Aorta (tissue), 5 donors: ENCODE measurements at regions not wholly inside any gene's neighbourhood (a gene's known extent, or its start where the extent isn't known, plus 50 kb on each side); places are given as distances from the start of the nearest gene placed in this dataset.
"Not testable (repeated sequence)": the region's sequence is repeated elsewhere in the genome, so short reads cannot be mapped to it uniquely, and the experiment has no call there.

Experiments used
- ATAC-seq: fragments of 200-7000 bp; cut with Tn5 transposase; one replicate; pipeline ENCODE4 v1.9.1; 2022; ENCODE audit warnings: moderate library complexity; ENCODE audit not compliant: low FRiP score
- DNase-seq, 2 donors: peaks; one replicate each; pipeline ENCODE4 v3.0.0-alpha.2; 2020
- H3K27ac ChIP-seq, 2 donors: one replicate each; pipeline ENCODE4 v1.5.1; 2013; ENCODE audit warnings: low read length in 2 of 2, mild to moderate bottlenecking in 2 of 2, moderate library complexity in 2 of 2, control low read depth in 1 of 2, inconsistent platforms in 1 of 2, low read depth in 1 of 2
- H3K27me3 ChIP-seq, 2 donors: one replicate each; pipeline ENCODE4 v1.6.1; 2013; ENCODE audit warnings: control low read depth in 1 of 2, low read length in 1 of 2, mild to moderate bottlenecking in 1 of 2, moderate library complexity in 1 of 2; ENCODE audit not compliant: insufficient read depth in 2 of 2, control insufficient read depth in 1 of 2
- H3K36me3 ChIP-seq, 2 donors: one replicate each; pipeline ENCODE4 v1.6.1; 2013; ENCODE audit warnings: control low read depth in 1 of 2, low read length in 1 of 2, mild to moderate bottlenecking in 1 of 2; ENCODE audit not compliant: insufficient read depth in 2 of 2, control insufficient read depth in 1 of 2
- H3K4me1 ChIP-seq, 2 donors: one replicate each; pipeline ENCODE4 v1.6.1; 2013; ENCODE audit warnings: low read length in 2 of 2, control low read depth in 1 of 2, mild to moderate bottlenecking in 1 of 2, moderate library complexity in 1 of 2; ENCODE audit not compliant: insufficient read depth in 2 of 2, control insufficient read depth in 1 of 2
- H3K4me3 ChIP-seq, 2 donors: one replicate each; pipeline ENCODE4 v1.5.1; 2013; ENCODE audit warnings: low read length in 2 of 2, control low read depth in 1 of 2, mild to moderate bottlenecking in 1 of 2
- H3K9me3 ChIP-seq: one replicate; pipeline ENCODE4 v1.6.1; 2013; ENCODE audit warnings: mild to moderate bottlenecking, low read length; ENCODE audit not compliant: control insufficient read depth
- WGBS, 2 donors: extraction: QIAGEN DNeasy Blood & Tissue Kit; methylation state at CpG; one replicate each; pipeline ENCODE4 v1.1.7; 2013; 5-methylcytosine and 5-hydroxymethylcytosine counted together
- intact Hi-C, 2 donors: fragments of 100-400 bp; cut with DNase I; formaldehyde crosslinking; loops; one replicate each; pipeline versions ENCODE4 v1.14.2 to v1.15.0; 2022
- donor health status: healthy with polysubstance abuse.
- donor health status: Bipolar disorder and iron deficiency.
- donor health status: DM: no; HTN: no; CAD: no.
- donor health status: DM: no; HTN: no; CAD: no.
- donor health status: DM: yes; HTN: yes; CAD: no.

DNA sequence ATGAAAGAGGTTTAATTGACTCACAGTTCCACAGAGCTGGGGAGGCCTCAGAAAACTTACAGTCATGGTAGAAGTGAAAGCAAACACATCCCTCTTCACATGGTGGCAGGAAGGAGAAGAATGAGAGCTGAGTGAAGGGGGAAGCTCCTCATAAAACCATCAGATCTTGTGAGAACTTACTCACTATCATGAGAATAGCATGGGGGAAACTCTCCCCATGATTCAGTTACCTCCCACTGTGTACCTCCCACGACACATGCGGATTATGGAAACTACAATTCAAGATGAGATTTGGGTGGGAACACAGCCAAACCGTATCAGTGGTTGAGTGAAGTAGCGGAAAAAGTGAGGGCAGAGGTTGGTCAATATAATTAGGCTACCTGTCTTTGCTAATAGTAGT is 538.3 kb downstream of the KIF2B start:
- intact Hi-C loops, H3K27ac ChIP-seq, ATAC-seq, H3K36me3 ChIP-seq, H3K9me3 ChIP-seq, H3K27me3 ChIP-seq, H3K4me1 ChIP-seq, DNase-seq, H3K4me3 ChIP-seq: not testable (repeated sequence)
- WGBS, 2 donors, result 49 to 66% methylated on average over 4 of the region's 4 CpGs

- no peak for DNase-seq
- Histone ChIP-seq H3K27me3 (no peaks in the 10 kb centered on the region), H3K4me3 (no peak overlapping the region), H3K4me1 (no peaks in the 10 kb centered on the region), H3K9me3 (peaks cover 1% of the 10 kb centered on the region), H3K27ac (no peak overlapping the region), H3K36me3 (no peaks in the 10 kb centered on the region)
- ATAC-seq, result no peak
- intact Hi-C loops, result no loop called here
Measured at GRCh38 chr17:54368906-54369305, 531.7 kb upstream of the TOM1L1 start.

DNA sequence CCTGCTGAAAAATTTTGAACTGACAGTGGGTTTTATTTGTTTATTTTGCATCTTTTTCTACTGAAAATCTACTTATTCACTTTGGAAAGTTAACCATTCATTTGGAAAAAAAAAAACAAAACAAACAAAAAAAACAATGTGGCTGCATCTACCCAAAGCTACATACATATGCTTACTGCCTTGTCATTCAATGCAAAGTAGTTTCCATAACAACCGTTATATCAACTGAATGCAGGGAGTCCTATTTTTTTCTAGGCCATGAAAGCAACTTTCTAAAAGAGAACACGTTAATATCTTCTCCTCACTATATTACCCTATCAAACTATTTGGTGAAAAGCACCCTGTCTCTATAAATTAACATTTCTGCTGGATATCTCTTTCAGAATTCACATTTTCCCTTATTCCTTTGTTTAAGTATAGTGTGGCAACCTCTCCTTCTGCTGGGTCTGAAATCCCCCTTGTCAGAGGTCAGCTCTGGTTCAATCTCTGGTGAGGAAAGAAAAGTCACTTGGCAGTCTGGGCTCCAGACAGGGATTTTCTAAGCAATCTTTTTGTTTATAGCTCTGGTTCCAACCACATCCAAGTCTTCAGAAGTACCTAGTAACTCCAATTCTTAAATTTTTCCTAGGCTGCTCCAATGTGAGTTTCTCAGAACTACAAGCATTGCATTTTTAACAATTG is 528.4 kb upstream of the TOM1L1 start:
- H3K4me3 ChIP-seq, result no peak overlapping the region
- no peaks in the 10 kb centered on the region for H3K36me3 ChIP-seq
- no peaks in the 10 kb centered on the region for H3K4me1 ChIP-seq
- WGBS, 2 donors, result 23 to 35% methylated on average over 2 of the region's 2 CpGs
- H3K27me3 ChIP-seq, result no peaks in the 10 kb centered on the region
- DNase-seq (no peak), ATAC-seq (no peak)
- intact Hi-C loops, result no loop called here
- H3K9me3 ChIP-seq, result no peaks in the 10 kb centered on the region
- H3K27ac ChIP-seq, result no peak overlapping the region

GRCh38 chr17:54373970-54374369 is 526.7 kb upstream of the TOM1L1 start:
- H3K9me3 ChIP-seq, result no peaks in the 10 kb centered on the region
- intact Hi-C loops, result no loop called here
- no peaks in the 10 kb centered on the region for H3K36me3 ChIP-seq
- no peak overlapping the region for H3K27ac ChIP-seq
- H3K4me1 ChIP-seq, result no peaks in the 10 kb centered on the region
- no peak overlapping the region for H3K4me3 ChIP-seq
- H3K27me3 ChIP-seq, result no peaks in the 10 kb centered on the region
- no peak for DNase-seq
- no peak for ATAC-seq
- 10 to 26% methylated on average over 1 of the region's 1 CpG for WGBS, 2 donors

DNA sequence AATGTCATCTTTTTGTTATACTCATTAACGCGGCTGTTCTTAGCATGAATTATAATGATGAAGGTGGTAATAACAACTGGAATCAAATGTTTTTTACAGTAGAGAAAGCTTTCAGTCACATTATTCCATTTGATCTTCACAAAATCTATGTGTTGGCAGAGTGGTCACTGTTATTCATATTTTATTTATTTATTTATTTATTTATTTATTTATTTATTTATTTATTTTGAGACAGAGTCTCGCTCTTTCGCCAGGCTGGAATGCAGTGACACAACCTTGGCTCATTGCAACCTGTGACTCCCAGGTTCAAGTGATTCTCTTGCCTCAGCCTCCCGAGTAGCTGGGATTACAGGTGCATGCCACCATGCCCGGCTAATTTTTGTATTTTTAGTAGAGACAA is 524.2 kb upstream of the TOM1L1 start:
- intact Hi-C loops, DNase-seq, H3K27me3 ChIP-seq, H3K9me3 ChIP-seq, H3K4me1 ChIP-seq, H3K36me3 ChIP-seq, H3K4me3 ChIP-seq, H3K27ac ChIP-seq, ATAC-seq: not testable (repeated sequence)
- WGBS, 2 donors, result 92 to 95% methylated on average over 6 of the region's 6 CpGs

DNA sequence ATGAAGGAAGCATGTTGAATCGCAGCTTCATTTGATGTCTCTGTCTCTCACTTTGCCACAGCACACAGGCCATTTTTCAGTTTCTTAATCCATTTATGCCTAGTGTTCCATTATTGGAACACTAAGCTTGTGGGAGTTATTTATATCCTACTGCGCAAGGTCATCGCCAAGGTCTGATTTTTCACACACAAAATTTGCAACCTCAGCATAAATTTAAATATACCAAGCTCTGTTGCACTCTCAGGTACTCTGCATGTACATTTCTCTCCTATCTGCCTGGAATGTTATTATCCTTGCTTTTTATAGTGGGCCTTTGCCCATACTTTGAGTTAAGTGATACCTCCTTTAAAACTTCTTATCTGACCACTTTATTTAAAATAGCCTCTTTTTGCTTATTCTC is 519.2 kb upstream of the TOM1L1 start:
- no peaks in the 10 kb centered on the region for H3K36me3 ChIP-seq
- no peaks in the 10 kb centered on the region for H3K4me1 ChIP-seq
- H3K27ac ChIP-seq, result no peak overlapping the region
- intact Hi-C loops, result no loop called here
- DNase-seq, result no peak
- no peak for ATAC-seq
- 94 to 95% methylated on average over 3 of the region's 3 CpGs for WGBS, 2 donors
- H3K27me3 ChIP-seq, result no peaks in the 10 kb centered on the region
- no peak overlapping the region for H3K4me3 ChIP-seq
- H3K9me3 ChIP-seq, result no peaks in the 10 kb centered on the region

DNA sequence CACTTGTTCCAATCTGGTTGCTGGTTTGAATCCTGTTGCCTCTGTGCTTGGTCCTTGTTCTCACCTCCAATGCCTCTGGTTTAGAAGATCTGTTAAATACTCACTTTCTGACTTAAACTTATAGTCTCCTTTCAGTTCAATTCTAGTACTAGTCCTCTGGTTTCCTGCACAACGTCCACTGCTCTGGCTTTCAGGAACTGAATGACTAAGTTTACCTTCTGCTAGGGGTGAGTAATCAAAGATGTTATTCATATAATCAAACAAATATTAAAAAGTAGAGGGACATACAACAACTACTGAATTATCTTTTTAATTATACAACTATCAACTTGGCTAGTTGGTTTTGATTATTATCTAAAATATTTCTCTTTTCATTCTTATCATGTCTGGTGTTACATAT is 496.4 kb upstream of the TOM1L1 start:
- intact Hi-C loops, result loop anchor here in 1 of 2 donors (10.0 kb wide), 1 partner anchor 59 kb away; no protein-coding TSS in a partner anchor

GRCh38 chr17:54405826-54406225 is 494.8 kb upstream of the TOM1L1 start:
- DNase-seq (no peak), ATAC-seq (no peak)
- Histone ChIP-seq H3K27me3 (no peaks in the 10 kb centered on the region), H3K4me3 (no peak overlapping the region), H3K36me3 (no peaks in the 10 kb centered on the region), H3K9me3 (no peaks in the 10 kb centered on the region), H3K4me1 (no peaks in the 10 kb centered on the region), H3K27ac (no peak overlapping the region)
- 82 to 88% methylated on average over 2 of the region's 2 CpGs for WGBS, 2 donors
- intact Hi-C loops, result loop anchor here in 1 of 2 donors (10.0 kb wide), 1 partner anchor 61 kb away; no protein-coding TSS in a partner anchor

More for the DNA sequence above, 496.4 kb upstream of the TOM1L1 start:
- no peak for DNase-seq
- Histone ChIP-seq H3K27me3 (no peaks in the 10 kb centered on the region), H3K27ac (no peak overlapping the region), H3K4me1 (no peaks in the 10 kb centered on the region), H3K4me3 (no peak overlapping the region), H3K36me3 (no peaks in the 10 kb centered on the region), H3K9me3 (no peaks in the 10 kb centered on the region)
- WGBS, 2 donors, result 54 to 61% methylated on average over 1 of the region's 1 CpG
- no peak for ATAC-seq

GRCh38 chr17:54408731-54409130 is 491.9 kb upstream of the TOM1L1 start:
- H3K4me1 ChIP-seq, result no peaks in the 10 kb centered on the region
- H3K27me3 ChIP-seq, result no peaks in the 10 kb centered on the region
- WGBS, 2 donors, result 35 to 52% methylated on average over 1 of the region's 1 CpG
- no peaks in the 10 kb centered on the region for H3K36me3 ChIP-seq
- no peak for DNase-seq
- no peak for ATAC-seq
- no peak overlapping the region for H3K27ac ChIP-seq
- H3K9me3 ChIP-seq, result peaks cover 1% of the 10 kb centered on the region
- no peak overlapping the region for H3K4me3 ChIP-seq
- intact Hi-C loops, result loop anchor here in 1 of 2 donors (10.0 kb wide), 1 partner anchor 64 kb away; no protein-coding TSS in a partner anchor
